ENCODE measurements at regions not wholly inside any gene's neighbourhood (a gene's known extent, or its start where the extent isn't known, plus 50 kb on each side); places are given as distances from the start of the nearest gene placed in this dataset.
"Not testable (repeated sequence)": the region's sequence is repeated elsewhere in the genome, so short reads cannot be mapped to it uniquely, and the experiment has no call there.

- peaks cover 12% of the 10 kb centered on the region for H3K9me3 Mint-ChIP-seq
- no peaks in the 10 kb centered on the region for H3K27me3 Mint-ChIP-seq (ENCODE audit: insufficient read depth, low read depth, poor library complexity)
- no peaks in the 10 kb centered on the region for H3K79me2 ChIP-seq (replicated peaks; ENCODE audit: insufficient read depth)
- no peak overlapping the region for H3K4me3 Mint-ChIP-seq
- no peaks in the 10 kb centered on the region for H3K4me1 ChIP-seq (ENCODE audit: insufficient read depth)
- ATAC-seq = no peak
- no peaks in the 10 kb centered on the region for H3F3A ChIP-seq (replicated peaks; ENCODE audit: low read depth)
- no peak overlapping the region for H2AFZ ChIP-seq
- no peak overlapping the region for H3K27ac Mint-ChIP-seq
- no peak overlapping the region for H3K4me3 ChIP-seq
- no peak overlapping the region for H3K27ac ChIP-seq (ENCODE audit: low read depth)
- H3K4me1 Mint-ChIP-seq = no peaks in the 10 kb centered on the region
- no peak for DNase-seq (ENCODE audit: low spot score)
- no peaks in the 10 kb centered on the region for H3K36me3 ChIP-seq (ENCODE audit: insufficient read depth)
- H3K9me2 ChIP-seq (ENCODE audit: insufficient read depth) = no peaks in the 10 kb centered on the region
- TF ChIP-seq STAT1 (IDR thresholded peaks at IDR 0.05; ENCODE audit: unreplicated experiment) (no peak), JUNB (IDR thresholded peaks at IDR 0.05; ENCODE audit: unreplicated experiment) (no peak), EZH2 (IDR thresholded peaks at IDR 0.05; ENCODE audit: low read depth, unreplicated experiment) (no peak), EZH2phosphoT487 (IDR thresholded peaks at IDR 0.05; ENCODE audit: unreplicated experiment) (no peak), ZNF114 (CRISPR knock-in tag; IDR thresholded peaks at IDR 0.05) (no peak), POLR2AphosphoS5 (IDR thresholded peaks at IDR 0.05; ENCODE audit: low read depth) (no peak), ZNF331 (CRISPR knock-in tag; IDR thresholded peaks at IDR 0.05; ENCODE audit: low read depth) (no peak)
- TF ChIP-seq, protein P1, sequence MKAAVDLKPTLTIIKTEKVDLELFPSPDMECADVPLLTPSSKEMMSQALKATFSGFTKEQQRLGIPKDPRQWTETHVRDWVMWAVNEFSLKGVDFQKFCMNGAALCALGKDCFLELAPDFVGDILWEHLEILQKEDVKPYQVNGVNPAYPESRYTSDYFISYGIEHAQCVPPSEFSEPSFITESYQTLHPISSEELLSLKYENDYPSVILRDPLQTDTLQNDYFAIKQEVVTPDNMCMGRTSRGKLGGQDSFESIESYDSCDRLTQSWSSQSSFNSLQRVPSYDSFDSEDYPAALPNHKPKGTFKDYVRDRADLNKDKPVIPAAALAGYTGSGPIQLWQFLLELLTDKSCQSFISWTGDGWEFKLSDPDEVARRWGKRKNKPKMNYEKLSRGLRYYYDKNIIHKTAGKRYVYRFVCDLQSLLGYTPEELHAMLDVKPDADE (IDR thresholded peaks at IDR 0.05) = no peak
- TF ChIP-seq, protein P2, sequence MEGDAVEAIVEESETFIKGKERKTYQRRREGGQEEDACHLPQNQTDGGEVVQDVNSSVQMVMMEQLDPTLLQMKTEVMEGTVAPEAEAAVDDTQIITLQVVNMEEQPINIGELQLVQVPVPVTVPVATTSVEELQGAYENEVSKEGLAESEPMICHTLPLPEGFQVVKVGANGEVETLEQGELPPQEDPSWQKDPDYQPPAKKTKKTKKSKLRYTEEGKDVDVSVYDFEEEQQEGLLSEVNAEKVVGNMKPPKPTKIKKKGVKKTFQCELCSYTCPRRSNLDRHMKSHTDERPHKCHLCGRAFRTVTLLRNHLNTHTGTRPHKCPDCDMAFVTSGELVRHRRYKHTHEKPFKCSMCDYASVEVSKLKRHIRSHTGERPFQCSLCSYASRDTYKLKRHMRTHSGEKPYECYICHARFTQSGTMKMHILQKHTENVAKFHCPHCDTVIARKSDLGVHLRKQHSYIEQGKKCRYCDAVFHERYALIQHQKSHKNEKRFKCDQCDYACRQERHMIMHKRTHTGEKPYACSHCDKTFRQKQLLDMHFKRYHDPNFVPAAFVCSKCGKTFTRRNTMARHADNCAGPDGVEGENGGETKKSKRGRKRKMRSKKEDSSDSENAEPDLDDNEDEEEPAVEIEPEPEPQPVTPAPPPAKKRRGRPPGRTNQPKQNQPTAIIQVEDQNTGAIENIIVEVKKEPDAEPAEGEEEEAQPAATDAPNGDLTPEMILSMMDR (conservative IDR thresholded peaks at IDR 0.05; ENCODE audit: low read depth in 2 of 2) = no peak
- H3K4me2 ChIP-seq = no peak overlapping the region
- H3K27me3 ChIP-seq (ENCODE audit: insufficient read depth) = no peaks in the 10 kb centered on the region
- H3K36me3 Mint-ChIP-seq (ENCODE audit: low read depth) = no peaks in the 10 kb centered on the region
- no peaks in the 10 kb centered on the region for H4K20me1 ChIP-seq (replicated peaks; ENCODE audit: insufficient read depth)
Measured at GRCh38 chr9:42275141-42275540, 91.7 kb downstream of the SPATA31A6 start.

GRCh38 chr9:42282531-42283178, 99.2 kb downstream of the SPATA31A6 start:
- H3K27ac Mint-ChIP-seq; H3K27me3 Mint-ChIP-seq (ENCODE audit: insufficient read depth, low read depth, poor library complexity); H4K20me1 ChIP-seq (replicated peaks; ENCODE audit: insufficient read depth); H3K36me3 Mint-ChIP-seq (ENCODE audit: low read depth); H2AFZ ChIP-seq; H3K9me2 ChIP-seq (ENCODE audit: insufficient read depth); H3K79me2 ChIP-seq (replicated peaks; ENCODE audit: insufficient read depth); H3K27ac ChIP-seq (ENCODE audit: low read depth); H3K4me3 Mint-ChIP-seq; H3K4me2 ChIP-seq; H3K4me3 ChIP-seq; H3K36me3 ChIP-seq (ENCODE audit: insufficient read depth); ATAC-seq; H3F3A ChIP-seq (replicated peaks; ENCODE audit: low read depth); H3K4me1 ChIP-seq (ENCODE audit: insufficient read depth); DNase-seq (ENCODE audit: low spot score); H3K27me3 ChIP-seq (ENCODE audit: insufficient read depth): not testable (repeated sequence)
- H3K4me1 Mint-ChIP-seq = peaks cover 14% of the 10 kb centered on the region
- peaks cover 17% of the 10 kb centered on the region for H3K9me3 Mint-ChIP-seq

DNA sequence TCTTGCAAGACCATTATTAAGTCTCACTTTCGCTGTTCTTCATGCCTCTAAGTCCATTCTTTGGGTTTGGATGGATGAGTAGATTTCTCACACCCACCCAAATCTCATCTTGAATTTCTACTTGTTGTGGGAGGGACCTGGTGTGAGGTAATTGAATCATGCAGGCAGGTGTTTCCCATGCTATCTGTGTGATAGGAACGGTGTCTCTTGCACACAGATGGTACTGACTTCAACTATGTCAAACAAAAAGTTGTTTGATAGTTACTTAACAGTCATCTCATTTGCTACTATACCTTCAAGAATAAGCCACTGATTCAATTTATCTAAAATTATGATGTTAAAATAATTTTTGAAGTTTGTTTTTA, 99.7 kb downstream of the SPATA31A6 start:
- Mint-ChIP-seq H3K4me1 (peaks cover 14% of the 10 kb centered on the region), H3K9me3 (peaks cover 17% of the 10 kb centered on the region)
- H3K27me3 Mint-ChIP-seq (ENCODE audit: insufficient read depth, low read depth, poor library complexity); H3K27me3 ChIP-seq (ENCODE audit: insufficient read depth); H3K4me1 ChIP-seq (ENCODE audit: insufficient read depth); H3K4me3 Mint-ChIP-seq; H4K20me1 ChIP-seq (replicated peaks; ENCODE audit: insufficient read depth); H3K27ac ChIP-seq (ENCODE audit: low read depth); H3K36me3 Mint-ChIP-seq (ENCODE audit: low read depth); H3K36me3 ChIP-seq (ENCODE audit: insufficient read depth); DNase-seq (ENCODE audit: low spot score); H3F3A ChIP-seq (replicated peaks; ENCODE audit: low read depth); H3K27ac Mint-ChIP-seq; H2AFZ ChIP-seq; H3K9me2 ChIP-seq (ENCODE audit: insufficient read depth); H3K79me2 ChIP-seq (replicated peaks; ENCODE audit: insufficient read depth); ATAC-seq; H3K4me3 ChIP-seq; H3K4me2 ChIP-seq: not testable (repeated sequence)

- not testable (repeated sequence) for H3K27me3 ChIP-seq (ENCODE audit: insufficient read depth); H2AFZ ChIP-seq; H3K4me3 Mint-ChIP-seq; H4K20me1 ChIP-seq (replicated peaks; ENCODE audit: insufficient read depth); H3K4me2 ChIP-seq; H3K27ac Mint-ChIP-seq; ATAC-seq; H3K36me3 ChIP-seq (ENCODE audit: insufficient read depth); H3K27ac ChIP-seq (ENCODE audit: low read depth); H3K79me2 ChIP-seq (replicated peaks; ENCODE audit: insufficient read depth); DNase-seq (ENCODE audit: low spot score); H3K36me3 Mint-ChIP-seq (ENCODE audit: low read depth); H3K4me1 ChIP-seq (ENCODE audit: insufficient read depth); H3F3A ChIP-seq (replicated peaks; ENCODE audit: low read depth); H3K27me3 Mint-ChIP-seq (ENCODE audit: insufficient read depth, low read depth, poor library complexity); H3K4me3 ChIP-seq; H3K9me2 ChIP-seq (ENCODE audit: insufficient read depth)
- Mint-ChIP-seq H3K9me3 (peaks cover 12% of the 10 kb centered on the region), H3K4me1 (peaks cover 13% of the 10 kb centered on the region)
Measured at GRCh38 chr9:42286145-42286845, 102.8 kb downstream of the SPATA31A6 start.

All from GM23338 (cell line).